Type B pancreatic cell (in vitro differentiated cells): ENCODE measurements at regions not wholly inside any gene's neighbourhood (a gene's known extent, or its start where the extent isn't known, plus 50 kb on each side); places are given as distances from the start of the nearest gene placed in this dataset.

Experiments used
- DNase-seq: peaks from one replicate; pipeline ENCODE4 v3.0.0; 2021; ENCODE audit warnings: mixed read lengths; ENCODE audit not compliant: unreplicated experiment; ENCODE audit errors: extremely low spot score
- H3K27ac Mint-ChIP-seq: 2 replicates; pipeline ENCODE4 v1.8.0; 2021; ENCODE audit warnings: mild to moderate bottlenecking, mixed read lengths
- H3K27me3 Mint-ChIP-seq: 2 replicates; pipeline ENCODE4 v1.8.0; 2021; ENCODE audit warnings: mixed read lengths
- H3K36me3 Mint-ChIP-seq: 2 replicates; pipeline ENCODE4 v1.8.0; 2021; ENCODE audit warnings: mixed read lengths
- H3K4me1 Mint-ChIP-seq: one replicate; pipeline ENCODE4 v1.8.0; 2021; ENCODE audit warnings: mixed read lengths; ENCODE audit not compliant: unreplicated experiment
- H3K4me3 Mint-ChIP-seq: 2 replicates; pipeline ENCODE4 v1.8.0; 2021; ENCODE audit warnings: mild to moderate bottlenecking, mixed read lengths
- H3K9me3 Mint-ChIP-seq: 2 replicates; pipeline ENCODE4 v1.8.0; 2021; ENCODE audit warnings: mixed read lengths
- CTCF ChIP-seq: fragments of 200-600 bp; sonication (generic); conservative IDR thresholded peaks from 2 replicates; pipeline ENCODE4 v1.5.0; 2021; ENCODE audit warnings: antibody characterized with exemption, mild to moderate bottlenecking

- DNase-seq, result peak; percentile 57
- Mint-ChIP-seq H3K9me3 (no peaks in the 10 kb centered on the region), H3K4me3 (no peak overlapping the region), H3K4me1 (peaks cover 17% of the 10 kb centered on the region), H3K27ac (no peak overlapping the region), H3K27me3 (no peaks in the 10 kb centered on the region), H3K36me3 (no peaks in the 10 kb centered on the region)
- TF ChIP-seq CTCF, result no peak
These were observed 334.3 kb downstream of the DYSF start for GRCh38 chr2:71787476-71788185.

- Mint-ChIP-seq H3K27me3 (no peaks in the 10 kb centered on the region), H3K4me3 (no peak overlapping the region), H3K9me3 (no peaks in the 10 kb centered on the region), H3K36me3 (no peaks in the 10 kb centered on the region), H3K4me1 (peaks cover 17% of the 10 kb centered on the region), H3K27ac (no peak overlapping the region)
- no peak for DNase-seq
- TF ChIP-seq CTCF, result no peak
These were observed 333.7 kb downstream of the DYSF start for GRCh38 chr2:71787108-71787415.

DNA sequence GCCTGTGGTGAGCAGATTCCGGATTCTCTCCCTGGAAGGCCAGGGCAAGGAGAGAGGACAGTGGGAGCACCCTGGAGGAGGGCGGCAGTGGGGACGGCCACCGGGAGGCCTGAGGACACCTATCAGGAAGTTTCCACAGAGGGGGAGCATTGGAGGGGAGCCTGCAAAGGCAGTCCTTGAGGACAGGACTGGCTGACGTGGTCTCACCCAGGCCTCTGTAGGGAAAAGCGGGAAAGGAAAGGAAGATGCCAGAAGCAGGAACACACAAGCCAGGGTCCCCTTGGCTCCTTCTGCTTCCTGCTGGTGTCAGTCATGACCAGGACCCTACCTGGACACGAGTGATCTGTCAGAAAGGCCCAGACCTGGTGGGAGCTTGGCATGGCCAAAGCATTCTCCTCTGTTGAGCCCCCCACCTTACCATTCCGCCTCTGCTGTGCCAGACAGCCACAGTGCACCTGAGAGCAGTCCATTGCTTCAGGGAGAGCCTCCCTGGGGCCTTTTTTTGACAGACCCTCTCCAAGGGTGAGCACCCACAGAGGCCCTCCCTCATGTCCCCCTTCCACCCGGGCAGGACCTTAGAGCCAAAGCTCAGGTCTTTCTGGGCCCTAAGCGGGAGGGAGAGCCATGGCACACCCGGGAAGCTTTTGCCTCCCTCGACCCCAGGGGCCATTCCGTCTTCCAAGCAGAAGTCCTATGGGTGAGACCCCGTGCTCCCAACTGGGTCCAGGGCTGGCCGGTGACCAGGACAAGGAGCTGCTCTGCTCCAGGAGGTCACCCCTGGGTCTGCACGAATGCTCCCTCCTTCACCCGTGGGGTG lies 333.1 kb downstream of the DYSF start:
- H3K27ac Mint-ChIP-seq, result no peak overlapping the region
- H3K4me1 Mint-ChIP-seq, result peaks cover 17% of the 10 kb centered on the region
- no peaks in the 10 kb centered on the region for H3K27me3 Mint-ChIP-seq
- no peaks in the 10 kb centered on the region for H3K9me3 Mint-ChIP-seq
- H3K36me3 Mint-ChIP-seq, result no peaks in the 10 kb centered on the region
- no peak overlapping the region for H3K4me3 Mint-ChIP-seq
- peak; percentile 59 for DNase-seq
- TF ChIP-seq CTCF, result no peak

- Mint-ChIP-seq H3K27me3 (no peaks in the 10 kb centered on the region), H3K9me3 (no peaks in the 10 kb centered on the region), H3K36me3 (no peaks in the 10 kb centered on the region), H3K4me1 (peaks cover 17% of the 10 kb centered on the region), H3K27ac (no peak overlapping the region), H3K4me3 (no peak overlapping the region)
- no peak for TF ChIP-seq CTCF
- DNase-seq, result peak; percentile 63
These were observed 332.2 kb downstream of the DYSF start for GRCh38 chr2:71785516-71785981.

DNA sequence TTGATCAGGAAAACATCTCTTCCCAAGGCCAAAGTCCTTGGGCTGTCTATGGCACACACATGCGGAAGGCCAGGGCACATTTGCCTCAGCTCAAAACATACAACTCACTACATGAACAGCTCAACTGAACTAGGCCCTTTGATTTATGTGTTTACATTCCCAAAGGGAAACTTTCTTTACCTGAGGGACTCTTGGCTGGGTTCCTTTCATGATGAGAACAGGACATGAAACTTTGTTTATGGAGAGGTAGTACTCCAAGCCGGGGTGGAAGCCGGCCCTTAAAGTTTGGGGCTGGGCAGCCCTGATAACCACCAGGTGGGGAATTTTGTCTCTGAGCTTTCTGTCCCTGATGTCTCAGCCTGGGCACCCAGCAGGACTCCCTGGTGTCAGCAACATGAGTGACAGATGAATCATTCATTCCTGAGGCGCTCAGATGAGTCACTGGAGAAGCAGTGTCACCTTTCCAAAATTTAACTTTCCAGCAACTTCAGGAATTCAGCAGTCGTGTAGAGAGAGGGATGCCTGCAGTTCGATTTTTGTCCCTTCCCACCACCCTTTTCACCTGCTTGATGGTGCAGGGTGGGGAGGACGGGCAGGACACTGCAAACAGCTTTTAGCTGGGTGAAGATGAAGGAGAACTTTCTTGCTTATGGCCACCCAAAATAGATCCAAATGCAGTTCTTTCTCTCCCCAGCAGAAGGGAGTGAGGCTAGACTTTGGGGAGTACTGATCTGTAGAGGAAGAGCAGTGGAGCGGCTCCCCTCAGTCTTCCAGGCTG lies 331.6 kb downstream of the DYSF start:
- Mint-ChIP-seq H3K4me1 (peaks cover 15% of the 10 kb centered on the region), H3K27ac (peak overlapping the region; percentile 42), H3K36me3 (no peaks in the 10 kb centered on the region), H3K27me3 (no peaks in the 10 kb centered on the region), H3K4me3 (no peak overlapping the region), H3K9me3 (no peaks in the 10 kb centered on the region)
- peak; percentile 49 for DNase-seq
- TF ChIP-seq CTCF, result no peak
